WERI-Rb-1 (cell line): ENCODE measurements at regions not wholly inside any gene's neighbourhood (a gene's known extent, or its start where the extent isn't known, plus 50 kb on each side); places are given as distances from the start of the nearest gene placed in this dataset.

Experiments
- DNase-seq: peaks from one replicate; pipeline ENCODE4 v3.0.0-alpha.2; 2020
- H3K27ac ChIP-seq: fragments of 250-450 bp; sonication (Bioruptor Pico); 2 replicates; pipeline ENCODE4 v1.5.1; 2020; ENCODE audit warnings: mild to moderate bottlenecking, moderate library complexity
- H3K27me3 ChIP-seq: fragments of 250-450 bp; sonication (Bioruptor Pico); 2 replicates; pipeline ENCODE4 v1.5.1; 2021; ENCODE audit warnings: mild to moderate bottlenecking, low read depth, moderate library complexity; ENCODE audit not compliant: insufficient read depth, severe bottlenecking
- H3K36me3 ChIP-seq: fragments of 250-450 bp; sonication (Bioruptor Pico); 2 replicates; pipeline ENCODE4 v1.5.1; 2020; ENCODE audit warnings: mild to moderate bottlenecking, moderate library complexity
- H3K4me3 ChIP-seq: 2 replicates; pipeline ENCODE4 v1.5.1; 2011; ENCODE audit warnings: low read depth, mild to moderate bottlenecking, control low read depth, low read length
- H3K9me3 ChIP-seq: fragments of 250-450 bp; sonication (Bioruptor Pico); 2 replicates; pipeline ENCODE4 v1.5.1; 2021; ENCODE audit warnings: mild to moderate bottlenecking, moderate library complexity; ENCODE audit not compliant: severe bottlenecking
- TF ChIP-seq, protein P1 (sequence below): IDR thresholded peaks from 2 replicates; pipeline ENCODE4 v1.5.1; 2011; ENCODE audit warnings: low read depth, mild to moderate bottlenecking, control low read depth, inconsistent platforms, low read length

DNA sequence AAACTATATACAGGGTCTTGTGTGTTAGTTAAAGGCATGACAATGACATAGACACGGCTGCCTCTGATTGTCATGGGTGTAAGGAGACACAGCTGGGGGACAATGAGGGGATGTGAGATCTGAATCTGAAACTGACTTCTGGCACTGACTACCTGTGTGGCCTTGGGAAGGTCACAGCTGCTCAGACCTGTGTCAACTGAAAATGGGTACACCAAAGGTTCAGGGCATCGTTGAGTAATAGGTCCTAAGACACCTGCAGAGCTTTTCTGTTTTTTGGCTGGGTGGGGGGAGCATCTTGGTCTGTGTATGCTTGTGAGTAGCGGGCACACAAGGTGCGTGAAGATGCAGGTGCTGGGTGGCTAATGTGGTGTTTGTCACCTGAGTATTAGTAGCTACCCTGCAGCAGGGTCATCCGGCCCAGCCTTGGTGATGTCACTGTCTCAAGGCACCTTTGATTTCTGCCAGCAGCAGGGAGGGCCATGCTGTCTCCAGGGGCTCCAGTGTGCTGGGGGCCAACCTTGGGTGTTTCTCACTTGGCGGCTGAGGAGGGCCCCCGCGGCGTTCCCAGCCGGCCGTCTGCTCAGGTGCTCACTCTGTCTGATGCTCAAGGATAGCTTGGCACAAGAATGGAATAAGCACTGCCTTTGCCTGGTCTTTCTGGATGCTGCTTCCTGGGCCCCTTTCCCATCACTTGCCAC is 53.1 kb upstream of the HS6ST1 start:
- no peak for DNase-seq
- Histone ChIP-seq H3K27me3 (no peaks in the 10 kb centered on the region), H3K4me3 (no peak overlapping the region), H3K36me3 (no peaks in the 10 kb centered on the region), H3K27ac (no peak overlapping the region), H3K9me3 (no peaks in the 10 kb centered on the region)
- TF ChIP-seq, protein P1, sequence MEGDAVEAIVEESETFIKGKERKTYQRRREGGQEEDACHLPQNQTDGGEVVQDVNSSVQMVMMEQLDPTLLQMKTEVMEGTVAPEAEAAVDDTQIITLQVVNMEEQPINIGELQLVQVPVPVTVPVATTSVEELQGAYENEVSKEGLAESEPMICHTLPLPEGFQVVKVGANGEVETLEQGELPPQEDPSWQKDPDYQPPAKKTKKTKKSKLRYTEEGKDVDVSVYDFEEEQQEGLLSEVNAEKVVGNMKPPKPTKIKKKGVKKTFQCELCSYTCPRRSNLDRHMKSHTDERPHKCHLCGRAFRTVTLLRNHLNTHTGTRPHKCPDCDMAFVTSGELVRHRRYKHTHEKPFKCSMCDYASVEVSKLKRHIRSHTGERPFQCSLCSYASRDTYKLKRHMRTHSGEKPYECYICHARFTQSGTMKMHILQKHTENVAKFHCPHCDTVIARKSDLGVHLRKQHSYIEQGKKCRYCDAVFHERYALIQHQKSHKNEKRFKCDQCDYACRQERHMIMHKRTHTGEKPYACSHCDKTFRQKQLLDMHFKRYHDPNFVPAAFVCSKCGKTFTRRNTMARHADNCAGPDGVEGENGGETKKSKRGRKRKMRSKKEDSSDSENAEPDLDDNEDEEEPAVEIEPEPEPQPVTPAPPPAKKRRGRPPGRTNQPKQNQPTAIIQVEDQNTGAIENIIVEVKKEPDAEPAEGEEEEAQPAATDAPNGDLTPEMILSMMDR: no peak

DNA sequence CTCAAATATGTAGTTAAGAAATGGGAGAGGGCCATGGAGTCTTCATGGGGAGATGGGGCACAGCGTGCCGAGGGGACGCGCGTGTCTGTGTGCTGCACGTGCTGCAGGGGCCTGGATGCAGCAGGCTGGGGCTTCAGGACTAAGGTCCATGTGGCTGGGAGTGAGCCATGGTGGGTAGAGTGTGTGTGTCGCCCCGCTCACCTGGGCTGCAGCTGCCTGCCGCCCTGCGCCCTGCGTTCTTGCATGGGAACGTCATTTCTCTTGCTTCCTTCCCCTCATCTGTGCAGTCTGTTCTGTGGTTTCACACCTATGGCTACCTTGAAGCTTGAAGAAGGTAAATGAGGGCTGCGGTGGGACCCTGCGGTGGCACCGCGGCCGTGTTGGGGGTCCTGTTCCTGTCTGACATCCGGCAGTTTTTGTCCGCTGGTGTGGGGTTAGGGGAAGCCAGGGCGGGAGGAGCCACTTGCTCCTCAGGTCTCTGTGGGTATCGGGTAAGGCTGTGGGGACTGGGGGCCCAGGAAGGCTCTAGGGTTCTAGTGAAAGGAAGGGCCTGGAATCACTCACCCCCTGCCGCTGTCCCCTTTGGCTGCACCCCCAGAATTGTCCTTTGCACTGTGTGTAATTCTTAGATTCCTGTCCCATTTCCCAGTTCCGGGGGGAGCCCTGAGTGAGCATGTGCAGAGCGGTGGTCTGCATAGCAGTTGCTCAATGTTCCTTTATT is 54.1 kb upstream of the HS6ST1 start:
- Histone ChIP-seq H3K4me3 (no peak overlapping the region), H3K9me3 (no peaks in the 10 kb centered on the region), H3K27ac (no peak overlapping the region), H3K36me3 (no peaks in the 10 kb centered on the region), H3K27me3 (no peaks in the 10 kb centered on the region)
- TF ChIP-seq, protein P1: no peak
- DNase-seq: no peak

- TF ChIP-seq, protein P1: no peak
- H3K27ac ChIP-seq: no peak overlapping the region
- no peaks in the 10 kb centered on the region for H3K27me3 ChIP-seq
- no peaks in the 10 kb centered on the region for H3K36me3 ChIP-seq
- no peak for DNase-seq
- no peak overlapping the region for H3K4me3 ChIP-seq
- no peaks in the 10 kb centered on the region for H3K9me3 ChIP-seq
These were observed 54.9 kb upstream of the HS6ST1 start for GRCh38 chr2:128373451-128374000.

DNA sequence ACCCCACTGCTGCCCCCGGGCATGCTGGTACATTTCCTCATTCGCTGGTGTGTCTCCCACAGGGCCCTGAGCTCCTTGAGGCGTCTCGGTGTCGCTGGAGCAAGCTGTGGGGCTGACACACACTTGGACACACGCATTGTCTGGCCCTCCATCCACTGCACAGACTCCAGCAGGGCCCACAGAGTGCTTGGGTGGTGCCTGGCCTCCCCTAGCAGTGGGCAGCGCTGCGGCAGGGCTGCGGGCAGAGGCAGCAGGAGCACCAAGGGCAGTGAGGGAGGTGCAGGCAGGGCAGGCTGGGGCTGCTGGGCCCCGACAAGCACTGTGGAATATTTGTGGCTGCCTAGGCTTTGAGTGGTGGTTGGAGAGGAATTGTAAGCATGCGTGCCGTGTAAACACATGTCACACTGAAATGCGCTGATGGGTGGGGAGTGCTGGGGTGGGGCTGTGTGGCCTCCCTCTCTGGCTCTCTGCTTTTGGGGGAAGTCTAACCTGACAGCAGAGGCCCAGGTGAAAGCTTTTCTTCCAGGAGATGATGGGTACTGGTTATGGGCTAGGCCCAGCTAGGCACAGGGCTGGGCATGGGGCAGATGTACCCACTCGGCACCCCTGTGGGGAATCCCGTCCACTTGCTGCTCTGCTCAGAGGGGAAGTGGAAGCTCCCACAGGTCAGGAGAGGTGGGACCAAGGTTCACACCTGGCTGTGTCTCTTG is 55.5 kb upstream of the HS6ST1 start:
- no peak for DNase-seq
- Histone ChIP-seq H3K4me3 (no peak overlapping the region), H3K36me3 (no peaks in the 10 kb centered on the region), H3K9me3 (no peaks in the 10 kb centered on the region), H3K27me3 (no peaks in the 10 kb centered on the region), H3K27ac (no peak overlapping the region)
- TF ChIP-seq, protein P1: no peak

DNA sequence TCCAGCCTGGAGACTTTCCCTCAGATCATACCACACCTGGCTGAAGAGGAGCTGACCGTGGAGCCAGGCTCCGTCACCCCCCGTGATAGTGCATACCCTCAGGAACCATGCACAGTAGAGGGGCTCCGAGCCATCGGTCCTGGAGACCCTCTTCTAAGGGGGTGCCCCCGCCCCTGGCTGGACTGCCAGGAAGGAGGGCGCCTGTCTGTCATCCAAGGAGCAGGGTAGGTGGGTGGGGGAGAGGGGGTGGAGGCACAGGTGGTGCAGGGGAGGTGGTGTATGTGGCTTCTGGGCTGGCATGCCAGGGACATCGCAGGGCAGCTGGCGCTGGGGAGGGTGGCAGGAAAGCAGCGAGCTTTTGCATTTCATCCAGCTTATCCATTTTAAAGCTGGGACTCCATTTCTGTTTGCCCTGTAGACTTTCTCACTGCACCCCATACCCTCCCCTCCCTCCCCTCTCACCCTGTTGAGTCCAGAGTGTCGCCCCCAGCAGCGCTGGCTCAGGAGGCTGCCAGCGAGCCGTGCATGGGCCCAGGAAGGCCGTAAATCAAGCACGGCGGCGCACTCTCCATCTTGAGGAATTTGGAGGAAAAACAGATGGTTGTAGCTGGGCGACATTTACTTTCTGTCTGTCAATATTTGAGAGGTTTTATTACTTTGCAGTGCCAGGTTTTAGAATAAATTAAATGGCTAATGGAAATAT is 56.2 kb upstream of the HS6ST1 start:
- Histone ChIP-seq H3K27me3 (no peaks in the 10 kb centered on the region), H3K36me3 (no peaks in the 10 kb centered on the region), H3K9me3 (no peaks in the 10 kb centered on the region), H3K27ac (no peak overlapping the region), H3K4me3 (no peak overlapping the region)
- no peak for DNase-seq
- TF ChIP-seq, protein P1: no peak
